Adrenal gland (tissue), 9 donors: ENCODE measurements at regions not wholly inside any gene's neighbourhood (a gene's known extent, or its start where the extent isn't known, plus 50 kb on each side); places are given as distances from the start of the nearest gene placed in this dataset.

Source experiments
- DNase-seq, 7 donors: peaks; one replicate each; pipeline ENCODE4 v3.0.0-alpha.2; 2019 to 2020
- H3K27ac ChIP-seq, 5 donors: fragments of 200-600 bp; sonication (generic) in 4 of 5; 1 replicate in 3 of 5; 2 replicates in 2 of 5; pipeline versions ENCODE4 v1.5.1 to v1.8.0; 2016 to 2020; ENCODE audit warnings: mild to moderate bottlenecking in 1 of 5
- H3K27me3 ChIP-seq: fragments of 200-600 bp; 2 replicates; pipeline ENCODE4 v1.8.0; 2021
- H3K36me3 ChIP-seq, 2 donors: fragments of 200-600 bp; replicated peaks in 1 of 2; 1 replicate in 1 of 2; 2 replicates in 1 of 2; pipeline versions ENCODE4 v1.5.1 to v1.8.0; 2018 to 2022
- H3K4me1 ChIP-seq, 2 donors: fragments of 200-600 bp; replicated peaks in 1 of 2; 1 replicate in 1 of 2; 2 replicates in 1 of 2; pipeline versions ENCODE4 v1.5.1 to v1.8.0; 2018 to 2021
- H3K4me3 ChIP-seq, 4 donors: fragments of 200-600 bp; sonication (generic) in 3 of 4; one replicate each; pipeline ENCODE4 v1.5.1; 2016 to 2018
- H3K9me3 ChIP-seq, 3 donors: fragments of 200-600 bp; sonication (generic) in 1 of 3; replicated peaks in 1 of 3; 1 replicate in 2 of 3; 2 replicates in 1 of 3; pipeline versions ENCODE4 v1.5.1 to v1.8.0; 2016 to 2021
- POLR2A ChIP-seq, 2 donors: fragments of 450-650 bp; IDR thresholded peaks; one replicate each; pipeline ENCODE4 v1.6.1; 2017; ENCODE audit warnings: antibody characterized with exemption in 2 of 2, mild to moderate bottlenecking in 2 of 2, moderate library complexity in 1 of 2
- WGBS, 4 donors: extraction: QIAGEN DNeasy Blood & Tissue Kit in 2 of 4; methylation state at CpG; one replicate each; pipeline versions ENCODE4 v1.1.5 to v1.1.7; 2013 to 2017; 5-methylcytosine and 5-hydroxymethylcytosine counted together
- intact Hi-C, 2 donors: fragments of 100-400 bp; cut with DNase I; formaldehyde crosslinking; loops; one replicate each; pipeline versions ENCODE4 v1.14.1 to v1.15.0; 2022 to 2023
- TF ChIP-seq, protein P1 (sequence below), 6 experiments: fragments of 450-650 bp in 4 of 6; fragments of 200-600 bp in 2 of 6; sonication (generic) in 1 of 6; IDR thresholded peaks; 1 replicate in 5 of 6; 2 replicates in 1 of 6; pipeline versions ENCODE4 v1.5.1 to v1.8.0; 2016 to 2021; ENCODE audit warnings: antibody characterized with exemption in 6 of 6, mild to moderate bottlenecking in 2 of 6, moderate library complexity in 1 of 6
- donor health status: healthy with polysubstance abuse.
- donor health status: Bipolar disorder and iron deficiency.
- donor health status: DM: yes; HTN: yes; CAD: no.
- donor health status: DM: no; HTN: no; CAD: no.
- donor health status: DM: no; HTN: no; CAD: no.

DNA sequence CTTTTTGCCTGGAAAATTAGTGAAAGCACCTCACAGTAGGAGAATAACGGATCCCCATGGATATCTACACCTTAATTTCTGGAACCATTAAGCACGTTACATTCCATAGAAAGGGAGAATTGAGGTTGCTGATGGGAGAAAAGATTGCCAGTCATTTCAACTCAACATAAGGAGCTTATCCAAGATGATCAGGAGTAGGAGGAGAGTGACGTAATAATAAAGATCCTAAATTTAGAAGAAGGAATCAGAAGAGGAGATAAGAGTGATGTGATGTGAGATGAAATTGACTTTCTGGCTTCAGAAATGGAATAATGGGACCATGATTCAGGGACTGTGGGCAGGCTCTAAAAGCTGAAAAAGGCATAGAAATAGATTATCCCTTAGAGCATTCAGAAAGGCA lies 1017.8 kb upstream of the CHAC2 start:
- TF ChIP-seq, protein P1, sequence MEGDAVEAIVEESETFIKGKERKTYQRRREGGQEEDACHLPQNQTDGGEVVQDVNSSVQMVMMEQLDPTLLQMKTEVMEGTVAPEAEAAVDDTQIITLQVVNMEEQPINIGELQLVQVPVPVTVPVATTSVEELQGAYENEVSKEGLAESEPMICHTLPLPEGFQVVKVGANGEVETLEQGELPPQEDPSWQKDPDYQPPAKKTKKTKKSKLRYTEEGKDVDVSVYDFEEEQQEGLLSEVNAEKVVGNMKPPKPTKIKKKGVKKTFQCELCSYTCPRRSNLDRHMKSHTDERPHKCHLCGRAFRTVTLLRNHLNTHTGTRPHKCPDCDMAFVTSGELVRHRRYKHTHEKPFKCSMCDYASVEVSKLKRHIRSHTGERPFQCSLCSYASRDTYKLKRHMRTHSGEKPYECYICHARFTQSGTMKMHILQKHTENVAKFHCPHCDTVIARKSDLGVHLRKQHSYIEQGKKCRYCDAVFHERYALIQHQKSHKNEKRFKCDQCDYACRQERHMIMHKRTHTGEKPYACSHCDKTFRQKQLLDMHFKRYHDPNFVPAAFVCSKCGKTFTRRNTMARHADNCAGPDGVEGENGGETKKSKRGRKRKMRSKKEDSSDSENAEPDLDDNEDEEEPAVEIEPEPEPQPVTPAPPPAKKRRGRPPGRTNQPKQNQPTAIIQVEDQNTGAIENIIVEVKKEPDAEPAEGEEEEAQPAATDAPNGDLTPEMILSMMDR (IDR thresholded peaks at IDR 0.05) = no peak
- intact Hi-C loops = no loop called here

DNA sequence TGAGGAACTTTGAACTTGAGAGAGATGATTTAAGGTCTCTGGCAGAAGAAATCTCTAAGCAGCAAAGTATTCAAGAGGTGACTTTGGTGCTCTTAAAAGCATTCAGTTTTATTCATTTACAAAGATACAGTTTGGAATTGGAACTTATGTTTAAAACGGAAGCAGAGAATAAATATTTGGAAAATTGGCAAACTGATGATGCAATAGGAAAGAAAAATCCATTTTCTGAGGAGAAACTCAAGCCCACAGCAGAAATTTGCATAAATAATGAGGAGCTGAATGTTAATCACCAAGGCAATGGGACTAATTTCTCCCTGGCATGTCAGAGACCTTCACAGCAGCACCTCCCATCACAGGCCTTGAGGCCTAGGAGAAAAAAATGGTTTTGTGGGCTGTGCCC lies 1022.5 kb upstream of the CHAC2 start:
- Histone ChIP-seq H3K27ac (no peak overlapping the region), H3K4me3 (no peak overlapping the region), H3K4me1 (no peaks in the 10 kb centered on the region), H3K9me3 (no peaks in the 10 kb centered on the region), H3K36me3 (no peaks in the 10 kb centered on the region), H3K27me3 (no peaks in the 10 kb centered on the region)
- WGBS, 4 donors = 60 to 75% (median 66%) methylated on average over 1 of the region's 1 CpG
- no peak for TF ChIP-seq POLR2A (IDR thresholded peaks at IDR 0.05)
- TF ChIP-seq, protein P1 (IDR thresholded peaks at IDR 0.05) = no peak
- intact Hi-C loops = no loop called here
- DNase-seq = no peak

More for the DNA sequence above, 1017.8 kb upstream of the CHAC2 start:
- H3K27me3 ChIP-seq = no peaks in the 10 kb centered on the region
- H3K4me1 ChIP-seq = no peaks in the 10 kb centered on the region
- DNase-seq = no peak
- no peak overlapping the region for H3K4me3 ChIP-seq
- no peaks in the 10 kb centered on the region for H3K36me3 ChIP-seq
- peaks cover 0 to 3% (median 0%) of the 10 kb centered on the region in 3 donors for H3K9me3 ChIP-seq
- 64 to 79% (median 74%) methylated on average over 3 of the region's 3 CpGs for WGBS, 4 donors
- H3K27ac ChIP-seq = no peak overlapping the region

DNA sequence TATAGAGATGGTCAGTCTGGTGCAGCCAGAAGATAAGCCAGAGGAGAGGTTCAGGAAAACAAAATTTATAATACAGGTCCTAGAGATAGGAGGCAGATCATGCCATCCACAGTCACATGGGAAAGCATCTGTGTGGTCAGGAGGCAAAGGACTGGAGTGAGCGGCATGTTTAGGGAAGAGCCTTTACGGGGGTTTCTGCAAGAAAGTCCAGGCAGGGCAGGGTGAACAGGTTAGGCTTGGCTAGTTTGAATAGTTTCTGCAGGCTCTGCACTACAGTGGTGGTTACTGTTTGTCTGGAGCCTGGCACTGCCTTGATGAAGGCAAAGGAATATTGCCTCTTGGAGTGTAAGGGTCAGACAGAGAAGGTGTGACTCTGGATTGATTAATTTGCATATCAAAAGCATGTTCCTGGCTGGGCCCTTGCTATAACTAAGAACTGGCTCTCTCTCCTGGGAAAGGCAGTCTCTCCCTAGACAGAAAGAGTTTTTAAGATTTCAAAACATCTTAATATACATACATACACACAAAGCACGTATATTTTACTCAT lies 1034.7 kb upstream of the CHAC2 start:
- intact Hi-C loops = no loop called here
- DNase-seq = no peak
- Histone ChIP-seq H3K36me3 (no peaks in the 10 kb centered on the region), H3K9me3 (no peaks in the 10 kb centered on the region), H3K27me3 (no peaks in the 10 kb centered on the region), H3K27ac (no peak overlapping the region), H3K4me3 (no peak overlapping the region), H3K4me1 (no peaks in the 10 kb centered on the region)
- no peak for TF ChIP-seq POLR2A (IDR thresholded peaks at IDR 0.05)
- TF ChIP-seq, protein P1 (IDR thresholded peaks at IDR 0.05) = no peak
- 61 to 71% (median 63%) methylated on average over 3 of the region's 3 CpGs for WGBS, 4 donors

DNA sequence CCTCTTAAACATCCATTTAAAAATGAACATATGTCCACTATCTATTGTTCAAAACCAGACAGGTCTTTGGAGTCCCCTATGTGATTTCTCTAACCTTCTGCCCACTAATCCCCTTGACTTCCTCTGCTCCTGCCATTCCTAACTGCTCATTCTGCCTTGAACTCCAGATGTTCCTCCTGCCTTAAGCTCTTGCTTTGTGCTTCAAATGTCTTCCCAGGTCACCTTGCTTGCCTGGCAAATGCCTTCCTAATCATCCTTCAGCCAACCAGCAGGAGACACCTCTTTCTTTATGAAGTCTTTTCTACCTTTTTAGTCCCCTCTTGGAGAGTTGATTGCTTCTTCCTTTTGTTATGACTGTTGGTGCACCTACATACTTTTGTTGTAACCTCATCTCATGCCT lies 1043.0 kb upstream of the CHAC2 start:
- no peaks in the 10 kb centered on the region for H3K36me3 ChIP-seq
- DNase-seq = no peak
- no peaks in the 10 kb centered on the region for H3K4me1 ChIP-seq
- intact Hi-C loops = no loop called here
- H3K27me3 ChIP-seq = no peaks in the 10 kb centered on the region
- H3K4me3 ChIP-seq = no peak overlapping the region
- no peaks in the 10 kb centered on the region for H3K9me3 ChIP-seq
- no peak overlapping the region for H3K27ac ChIP-seq
- TF ChIP-seq POLR2A (IDR thresholded peaks at IDR 0.05) = no peak
- TF ChIP-seq, protein P1 (IDR thresholded peaks at IDR 0.05) = no peak
